Suppressor macrophage treated with lipopolysaccharide for 4 hours (primary cell): ENCODE measurements at regions not wholly inside any gene's neighbourhood (a gene's known extent, or its start where the extent isn't known, plus 50 kb on each side); places are given as distances from the start of the nearest gene placed in this dataset.
"Not testable (repeated sequence)": the region's sequence is repeated elsewhere in the genome, so short reads cannot be mapped to it uniquely, and the experiment has no call there.

Experiments
- DNase-seq: peaks from one replicate; pipeline ENCODE4 v3.0.0-alpha.2; 2020

- not testable (repeated sequence) for DNase-seq
Measured at GRCh38 chr1:220475608-220476007, 52.3 kb upstream of the MARK1 start.

- not testable (repeated sequence) for DNase-seq
Measured at GRCh38 chr1:220475141-220475540, 52.8 kb upstream of the MARK1 start.

- DNase-seq, result no peak
Measured at GRCh38 chr1:220473440-220473839, 54.5 kb upstream of the MARK1 start.

GRCh38 chr1:220462752-220463151 is 65.2 kb upstream of the MARK1 start:
- DNase-seq, result no peak

- DNase-seq, result no peak
Measured at GRCh38 chr1:220458936-220459335, 69.0 kb upstream of the MARK1 start.

GRCh38 chr1:220457957-220458609 is 69.9 kb upstream of the MARK1 start:
- DNase-seq, result no peak

GRCh38 chr1:220455559-220455958 is 72.4 kb upstream of the MARK1 start:
- no peak for DNase-seq

- no peak for DNase-seq
Measured at GRCh38 chr1:220454155-220454777, 73.7 kb upstream of the MARK1 start.

- no peak for DNase-seq
Measured at GRCh38 chr1:220453371-220453770, 74.6 kb upstream of the MARK1 start.

GRCh38 chr1:220451532-220451931 is 76.4 kb upstream of the MARK1 start:
- DNase-seq, result no peak

- no peak for DNase-seq
Measured at GRCh38 chr1:220450927-220451326, 77.0 kb upstream of the MARK1 start.

GRCh38 chr1:220448217-220448616 is 79.7 kb upstream of the MARK1 start:
- no peak for DNase-seq

- not testable (repeated sequence) for DNase-seq
Measured at GRCh38 chr1:220444586-220444985, 83.3 kb upstream of the MARK1 start.

GRCh38 chr1:220441211-220441610 is 86.7 kb upstream of the MARK1 start:
- no peak for DNase-seq

GRCh38 chr1:220438741-220439140 is 89.2 kb upstream of the MARK1 start:
- no peak for DNase-seq

- no peak for DNase-seq
Measured at GRCh38 chr1:220432408-220432807, 95.5 kb upstream of the MARK1 start.

- no peak for DNase-seq
Measured at GRCh38 chr1:220431554-220432239, 96.2 kb upstream of the MARK1 start.

GRCh38 chr1:220430586-220430985 is 97.3 kb upstream of the MARK1 start:
- DNase-seq, result no peak

GRCh38 chr1:220430059-220430458 is 97.9 kb upstream of the MARK1 start:
- DNase-seq, result no peak

- no peak for DNase-seq
Measured at GRCh38 chr1:220426989-220427388, 100.9 kb upstream of the MARK1 start.

- DNase-seq, result no peak
Measured at GRCh38 chr1:220425852-220426251, 102.1 kb upstream of the MARK1 start.

- no peak for DNase-seq
Measured at GRCh38 chr1:220421508-220421907, 106.4 kb upstream of the MARK1 start.

GRCh38 chr1:220420726-220421125 is 107.2 kb upstream of the MARK1 start:
- DNase-seq, result no peak

GRCh38 chr1:220412382-220412781 is 115.6 kb upstream of the MARK1 start:
- not testable (repeated sequence) for DNase-seq
